Loucy (cell line): ENCODE measurements at regions not wholly inside any gene's neighbourhood (a gene's known extent, or its start where the extent isn't known, plus 50 kb on each side); places are given as distances from the start of the nearest gene placed in this dataset.
"Not testable (repeated sequence)": the region's sequence is repeated elsewhere in the genome, so short reads cannot be mapped to it uniquely, and the experiment has no call there.

Experiments used
- EZH2phosphoT487 ChIP-seq: fragments of 200-600 bp; IDR thresholded peaks from 2 replicates; pipeline ENCODE4 v1.6.1; 2018; ENCODE audit warnings: antibody characterized with exemption, mild to moderate bottlenecking, moderate library complexity, borderline replicate concordance
- TF ChIP-seq, protein P1 (sequence below): fragments of 200-600 bp; sonication (generic); conservative IDR thresholded peaks from 2 replicates; pipeline ENCODE4 v1.5.1; 2014; ENCODE audit warnings: mild to moderate bottlenecking, antibody characterized with exemption, low read length

- TF ChIP-seq, protein P1, sequence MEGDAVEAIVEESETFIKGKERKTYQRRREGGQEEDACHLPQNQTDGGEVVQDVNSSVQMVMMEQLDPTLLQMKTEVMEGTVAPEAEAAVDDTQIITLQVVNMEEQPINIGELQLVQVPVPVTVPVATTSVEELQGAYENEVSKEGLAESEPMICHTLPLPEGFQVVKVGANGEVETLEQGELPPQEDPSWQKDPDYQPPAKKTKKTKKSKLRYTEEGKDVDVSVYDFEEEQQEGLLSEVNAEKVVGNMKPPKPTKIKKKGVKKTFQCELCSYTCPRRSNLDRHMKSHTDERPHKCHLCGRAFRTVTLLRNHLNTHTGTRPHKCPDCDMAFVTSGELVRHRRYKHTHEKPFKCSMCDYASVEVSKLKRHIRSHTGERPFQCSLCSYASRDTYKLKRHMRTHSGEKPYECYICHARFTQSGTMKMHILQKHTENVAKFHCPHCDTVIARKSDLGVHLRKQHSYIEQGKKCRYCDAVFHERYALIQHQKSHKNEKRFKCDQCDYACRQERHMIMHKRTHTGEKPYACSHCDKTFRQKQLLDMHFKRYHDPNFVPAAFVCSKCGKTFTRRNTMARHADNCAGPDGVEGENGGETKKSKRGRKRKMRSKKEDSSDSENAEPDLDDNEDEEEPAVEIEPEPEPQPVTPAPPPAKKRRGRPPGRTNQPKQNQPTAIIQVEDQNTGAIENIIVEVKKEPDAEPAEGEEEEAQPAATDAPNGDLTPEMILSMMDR: not testable (repeated sequence)
- TF ChIP-seq EZH2phosphoT487: not testable (repeated sequence)
Measured at GRCh38 chr2:183478941-183479595, 354.8 kb downstream of the NUP35 start.
